ENCODE measurements at regions not wholly inside any gene's neighbourhood (a gene's known extent, or its start where the extent isn't known, plus 50 kb on each side); places are given as distances from the start of the nearest gene placed in this dataset.

DNA sequence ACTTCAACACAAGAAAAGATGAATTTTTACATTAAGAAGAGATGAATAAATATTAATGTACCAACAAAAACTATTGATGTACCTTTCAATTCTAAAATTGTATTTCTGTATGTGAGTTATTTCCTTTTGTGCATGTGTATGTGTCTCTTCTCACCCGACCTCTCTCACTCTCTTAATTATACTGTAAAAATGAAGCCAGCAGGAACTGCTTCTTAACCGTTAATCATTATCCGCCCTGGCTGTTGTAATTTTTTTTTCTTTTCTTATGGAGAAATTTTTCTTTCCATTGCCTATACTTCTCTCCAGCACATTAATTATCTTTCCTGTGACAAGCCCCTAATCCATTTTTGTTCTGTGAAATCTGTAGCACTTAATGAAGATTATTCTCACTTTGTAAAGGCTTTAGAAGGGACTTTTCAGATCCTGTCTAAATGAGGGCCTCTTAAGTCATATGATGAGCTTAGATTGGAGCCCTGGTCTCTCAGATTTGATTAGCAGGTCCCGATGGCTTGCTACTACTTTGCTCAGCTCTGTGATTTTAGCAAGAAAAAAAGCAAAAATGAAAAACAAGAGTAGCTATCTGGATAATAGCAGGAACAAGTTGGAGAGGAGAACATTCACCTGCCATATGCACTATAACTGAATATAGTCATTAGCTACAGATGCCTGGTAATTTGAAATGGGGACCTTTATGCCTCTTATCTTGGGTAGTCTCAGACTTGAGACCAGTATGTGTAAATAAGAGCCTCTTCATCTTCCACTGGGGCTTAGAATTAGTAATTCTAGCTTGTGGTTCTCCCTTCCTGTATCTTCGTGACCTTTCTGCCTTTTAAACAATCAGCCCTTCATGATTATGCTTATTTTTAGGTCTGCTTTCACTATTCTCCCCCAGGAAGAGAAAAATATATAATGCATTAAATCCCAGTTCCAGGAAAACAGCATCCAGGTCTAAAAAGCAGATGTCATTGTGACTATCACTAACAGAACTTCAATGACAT lies 80.0 kb upstream of the COL1A2 start:
- H3K9me3 ChIP-seq (ENCODE audit: insufficient read depth in 2 of 2, low read depth in 1 of 2, low read length in 1 of 2), result no peaks in the 10 kb centered on the region
- H3K4ac ChIP-seq (replicated peaks; ENCODE audit: insufficient read length, low read depth, low read length), result no peak overlapping the region
- no peaks in the 10 kb centered on the region for H3K4me1 ChIP-seq (replicated peaks in 1 of 4; ENCODE audit: control insufficient read depth in 3 of 4, insufficient read depth in 4 of 4, low read length in 3 of 4)
- H3K23me2 ChIP-seq (ENCODE audit: low read depth, low read length), result no peaks in the 10 kb centered on the region
- H3K36me3 ChIP-seq (ENCODE audit: control insufficient read depth in 2 of 4, insufficient read depth in 4 of 4, low read length in 3 of 4), result no peaks in the 10 kb centered on the region
- no peak for DNase-seq (ENCODE audit: low read depth in 1 of 2, low spot score in 2 of 2)
- no peak overlapping the region for H3K4me3 ChIP-seq (ENCODE audit: extremely low read depth in 1 of 4, insufficient read depth in 2 of 4, low read depth in 3 of 4, low read length in 4 of 4)
- TF ChIP-seq TCF12 (IDR thresholded peaks at IDR 0.05; ENCODE audit: low read depth, low read length) (no peak), CHD2 (IDR thresholded peaks at IDR 0.05; ENCODE audit: low read length) (no peak), POLR2AphosphoS5 (IDR thresholded peaks at IDR 0.05; ENCODE audit: low read depth, low read length) (no peak), ASH2L (IDR thresholded peaks at IDR 0.05; ENCODE audit: low read length) (no peak)
- TF ChIP-seq, protein P1, sequence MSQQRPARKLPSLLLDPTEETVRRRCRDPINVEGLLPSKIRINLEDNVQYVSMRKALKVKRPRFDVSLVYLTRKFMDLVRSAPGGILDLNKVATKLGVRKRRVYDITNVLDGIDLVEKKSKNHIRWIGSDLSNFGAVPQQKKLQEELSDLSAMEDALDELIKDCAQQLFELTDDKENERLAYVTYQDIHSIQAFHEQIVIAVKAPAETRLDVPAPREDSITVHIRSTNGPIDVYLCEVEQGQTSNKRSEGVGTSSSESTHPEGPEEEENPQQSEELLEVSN (IDR thresholded peaks at IDR 0.05), result no peak
- no peak for FAIRE-seq
- no peak overlapping the region for H4K8ac ChIP-seq (ENCODE audit: extremely low read depth, insufficient read depth, low read length)
- no peak overlapping the region for H3K9ac ChIP-seq (replicated peaks in 1 of 4; ENCODE audit: extremely low read depth in 1 of 4, low read depth in 3 of 4, low read length in 3 of 4)
- H4K91ac ChIP-seq (replicated peaks; ENCODE audit: insufficient read length, low read length), result no peak overlapping the region
- no peak overlapping the region for H3K4me2 ChIP-seq (ENCODE audit: insufficient read depth in 1 of 2, low read depth in 2 of 2, low read length in 2 of 2)
- no peak overlapping the region for H2AK5ac ChIP-seq (ENCODE audit: low read depth, low read length)
- no peaks in the 10 kb centered on the region for H3K27me3 ChIP-seq (replicated peaks in 1 of 4; ENCODE audit: control insufficient read depth in 3 of 4, extremely low read depth in 1 of 4, insufficient read depth in 3 of 4, low read length in 3 of 4)
- no peak overlapping the region for H2BK120ac ChIP-seq (replicated peaks; ENCODE audit: low read depth, low read length)
- ChIA-PET POLR2A (ENCODE audit: partially characterized antibody) (no interaction called here), CTCF (ENCODE audit: partially characterized antibody) (interaction anchor here (1.3 kb wide), 1 partner anchor 26 kb away, joined by 5 read pairs; no protein-coding TSS in a partner anchor)
- H3K18ac ChIP-seq (ENCODE audit: extremely low read depth, low read length), result no peak overlapping the region
- H2AFZ ChIP-seq (ENCODE audit: low read length), result peak overlapping the region; percentile 0; the same call in 1 of the 2 replicates
- no peak overlapping the region for H3K27ac ChIP-seq (ENCODE audit: low read depth, low read length)
- no peak overlapping the region for H3K14ac ChIP-seq (ENCODE audit: insufficient read length)
- no peak overlapping the region for H2BK20ac ChIP-seq (ENCODE audit: low read length)
- H2BK12ac ChIP-seq (ENCODE audit: low read depth, low read length), result no peak overlapping the region
- H3K79me2 ChIP-seq (ENCODE audit: control insufficient read depth in 1 of 2, insufficient read depth in 2 of 2, low read length in 2 of 2), result no peaks in the 10 kb centered on the region
- no peak overlapping the region for H2BK5ac ChIP-seq (ENCODE audit: low read depth, low read length)
- 86% methylated on average over 5 of the region's 5 CpGs; no CpG with 5 or more reads in 1 of the 2 experiments for WGBS, 2 experiments (ENCODE audit: extremely low coverage in 1 of 2, insufficient coverage in 1 of 2, insufficient read length in 1 of 2, insufficient replicate concordance in 2 of 2, low coverage in 1 of 2, low lambda C conversion rate in 2 of 2, missing lambda C conversion rate in 1 of 2)
- H3K23ac ChIP-seq (ENCODE audit: insufficient read length), result no peak overlapping the region
- no peaks in the 10 kb centered on the region for H4K20me1 ChIP-seq (replicated peaks in 1 of 2; ENCODE audit: control insufficient read depth in 1 of 2, insufficient read depth in 2 of 2, low read length in 2 of 2)
- no peaks in the 10 kb centered on the region for H3K79me1 ChIP-seq (ENCODE audit: low read depth, low read length)
- no peak overlapping the region for H3K56ac ChIP-seq (replicated peaks; ENCODE audit: insufficient read length, low read depth, low read length)
- no peak overlapping the region for H4K5ac ChIP-seq (ENCODE audit: insufficient read length, low read depth, low read length)
- H2BK15ac ChIP-seq (ENCODE audit: low read length), result no peak overlapping the region

Measured in H1 (cell line).